ENCODE measurements at regions not wholly inside any gene's neighbourhood (a gene's known extent, or its start where the extent isn't known, plus 50 kb on each side); places are given as distances from the start of the nearest gene placed in this dataset.

DNA sequence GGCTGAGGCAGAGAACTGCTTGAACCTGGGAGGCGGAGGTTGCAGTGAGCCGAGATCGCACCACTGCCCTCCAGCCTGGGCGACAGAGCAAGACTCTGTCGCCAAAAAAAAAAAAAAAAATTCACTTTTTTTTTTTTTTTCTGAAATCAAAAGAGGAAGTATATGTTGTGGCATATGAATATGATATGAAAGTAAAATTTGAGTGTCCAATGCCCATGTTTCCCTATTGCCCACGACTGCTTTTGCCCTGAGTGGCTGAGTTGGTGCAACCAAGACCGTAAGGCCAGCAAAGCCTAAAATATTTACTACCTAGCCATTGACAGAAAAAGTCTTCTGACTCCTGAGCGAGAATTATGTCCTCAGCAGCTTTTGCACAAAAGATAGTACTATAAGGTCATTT lies 101.7 kb upstream of the PARP11 start:
- TF ChIP-seq, protein P1, sequence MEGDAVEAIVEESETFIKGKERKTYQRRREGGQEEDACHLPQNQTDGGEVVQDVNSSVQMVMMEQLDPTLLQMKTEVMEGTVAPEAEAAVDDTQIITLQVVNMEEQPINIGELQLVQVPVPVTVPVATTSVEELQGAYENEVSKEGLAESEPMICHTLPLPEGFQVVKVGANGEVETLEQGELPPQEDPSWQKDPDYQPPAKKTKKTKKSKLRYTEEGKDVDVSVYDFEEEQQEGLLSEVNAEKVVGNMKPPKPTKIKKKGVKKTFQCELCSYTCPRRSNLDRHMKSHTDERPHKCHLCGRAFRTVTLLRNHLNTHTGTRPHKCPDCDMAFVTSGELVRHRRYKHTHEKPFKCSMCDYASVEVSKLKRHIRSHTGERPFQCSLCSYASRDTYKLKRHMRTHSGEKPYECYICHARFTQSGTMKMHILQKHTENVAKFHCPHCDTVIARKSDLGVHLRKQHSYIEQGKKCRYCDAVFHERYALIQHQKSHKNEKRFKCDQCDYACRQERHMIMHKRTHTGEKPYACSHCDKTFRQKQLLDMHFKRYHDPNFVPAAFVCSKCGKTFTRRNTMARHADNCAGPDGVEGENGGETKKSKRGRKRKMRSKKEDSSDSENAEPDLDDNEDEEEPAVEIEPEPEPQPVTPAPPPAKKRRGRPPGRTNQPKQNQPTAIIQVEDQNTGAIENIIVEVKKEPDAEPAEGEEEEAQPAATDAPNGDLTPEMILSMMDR (IDR thresholded peaks at IDR 0.05): no peak
- TF ChIP-seq POLR2A (IDR thresholded peaks at IDR 0.05): no peak
